ENCODE measurements at regions not wholly inside any gene's neighbourhood (a gene's known extent, or its start where the extent isn't known, plus 50 kb on each side); places are given as distances from the start of the nearest gene placed in this dataset.

GRCh38 chr3:6255229-6255628, 605.7 kb upstream of the GRM7 start:
- ATAC-seq, result no peak
- TF ChIP-seq CSDC2 (CRISPR knock-in tag; IDR thresholded peaks at IDR 0.05), result no peak
- no peak for TF ChIP-seq TOX (CRISPR knock-in tag; IDR thresholded peaks at IDR 0.05; ENCODE audit: borderline replicate concordance)
- no peak for TF ChIP-seq TCF4 (CRISPR knock-in tag; IDR thresholded peaks at IDR 0.05; ENCODE audit: borderline replicate concordance)
- TF ChIP-seq ISL1 (CRISPR knock-in tag; IDR thresholded peaks at IDR 0.05), result no peak

GRCh38 chr3:6260551-6261191, 600.2 kb upstream of the GRM7 start:
- no peak for ATAC-seq

GRCh38 chr3:6262010-6262409, 598.9 kb upstream of the GRM7 start:
- no peak for ATAC-seq
- TF ChIP-seq ZNF8 (CRISPR knock-in tag; IDR thresholded peaks at IDR 0.05) (no peak), ESRRG (CRISPR knock-in tag; IDR thresholded peaks at IDR 0.05) (no peak), GLIS3 (CRISPR knock-in tag; IDR thresholded peaks at IDR 0.05) (no peak), BACH2 (CRISPR knock-in tag; IDR thresholded peaks at IDR 0.05; ENCODE audit: borderline replicate concordance) (no peak), PATZ1 (CRISPR knock-in tag; IDR thresholded peaks at IDR 0.05; ENCODE audit: borderline replicate concordance) (no peak), CSDC2 (CRISPR knock-in tag; IDR thresholded peaks at IDR 0.05) (no peak), ARNTL (CRISPR knock-in tag; IDR thresholded peaks at IDR 0.05; ENCODE audit: borderline replicate concordance, low read depth) (no peak), ZNF565 (CRISPR knock-in tag; conservative IDR thresholded peaks at IDR 0.05; ENCODE audit: low read depth) (no peak), OSR1 (CRISPR knock-in tag; IDR thresholded peaks at IDR 0.05) (no peak), ZNF70 (CRISPR knock-in tag; IDR thresholded peaks at IDR 0.05) (no peak), TSHZ2 (CRISPR knock-in tag; IDR thresholded peaks at IDR 0.05) (no peak), ISL1 (CRISPR knock-in tag; IDR thresholded peaks at IDR 0.05) (no peak), RARB (CRISPR knock-in tag; IDR thresholded peaks at IDR 0.05) (no peak), CSRNP3 (CRISPR knock-in tag; IDR thresholded peaks at IDR 0.05) (no peak)

More at GRCh38 chr3:6260551-6261191, 600.2 kb upstream of the GRM7 start:
- TF ChIP-seq ZNF70 (CRISPR knock-in tag; IDR thresholded peaks at IDR 0.05) (no peak), ZFP3 (CRISPR knock-in tag; IDR thresholded peaks at IDR 0.05) (no peak), ZFP30 (CRISPR knock-in tag; IDR thresholded peaks at IDR 0.05) (no peak), RARB (CRISPR knock-in tag; IDR thresholded peaks at IDR 0.05) (no peak), OSR1 (CRISPR knock-in tag; IDR thresholded peaks at IDR 0.05) (no peak), POU6F1 (CRISPR knock-in tag; IDR thresholded peaks at IDR 0.05; ENCODE audit: borderline replicate concordance, low read depth) (no peak), TSHZ2 (CRISPR knock-in tag; IDR thresholded peaks at IDR 0.05) (no peak), ESRRG (CRISPR knock-in tag; IDR thresholded peaks at IDR 0.05) (no peak), GLIS3 (CRISPR knock-in tag; IDR thresholded peaks at IDR 0.05) (no peak), ZNF8 (CRISPR knock-in tag; IDR thresholded peaks at IDR 0.05) (no peak), TCF4 (CRISPR knock-in tag; IDR thresholded peaks at IDR 0.05; ENCODE audit: borderline replicate concordance) (no peak), ZC3H10 (CRISPR knock-in tag; IDR thresholded peaks at IDR 0.05) (no peak)
